Parathyroid adenoma (tissue), 2 donors: ENCODE measurements at regions not wholly inside any gene's neighbourhood (a gene's known extent, or its start where the extent isn't known, plus 50 kb on each side); places are given as distances from the start of the nearest gene placed in this dataset.

Experiments used
- H2AFZ ChIP-seq: fragments of 300-600 bp; sonication (generic); one replicate; pipeline ENCODE4 v1.7.0; 2017; ENCODE audit warnings: antibody characterized with exemption, mild to moderate bottlenecking
- H3K27ac ChIP-seq: fragments of 300-600 bp; sonication (generic); one replicate; pipeline ENCODE4 v1.7.0; 2017
- H3K27me3 ChIP-seq: fragments of 300-600 bp; sonication (generic); one replicate; pipeline ENCODE4 v1.7.0; 2017; ENCODE audit warnings: low read length; ENCODE audit not compliant: control insufficient read depth, insufficient read depth
- H3K36me3 ChIP-seq: fragments of 300-600 bp; sonication (generic); one replicate; pipeline ENCODE4 v1.7.0; 2017; ENCODE audit warnings: low read length; ENCODE audit not compliant: control insufficient read depth, insufficient read depth
- H3K4me1 ChIP-seq: fragments of 300-600 bp; sonication (generic); one replicate; pipeline ENCODE4 v1.7.0; 2017; ENCODE audit warnings: control low read depth
- H3K4me2 ChIP-seq: fragments of 300-600 bp; sonication (generic); one replicate; pipeline ENCODE4 v1.7.0; 2017; ENCODE audit warnings: low read length
- H3K4me3 ChIP-seq: fragments of 300-600 bp; sonication (generic); one replicate; pipeline ENCODE4 v1.7.0; 2017; ENCODE audit warnings: low read depth, low read length
- H3K79me2 ChIP-seq: fragments of 300-600 bp; sonication (generic); one replicate; pipeline ENCODE4 v1.7.0; 2017; ENCODE audit warnings: control low read depth
- H3K9ac ChIP-seq: fragments of 300-600 bp; sonication (generic); one replicate; pipeline ENCODE4 v1.7.0; 2017; ENCODE audit warnings: mild to moderate bottlenecking
- H3K9me3 ChIP-seq: fragments of 300-600 bp; sonication (generic); one replicate; pipeline ENCODE4 v1.7.0; 2017; ENCODE audit warnings: low read length; ENCODE audit not compliant: control insufficient read depth
- TF ChIP-seq, protein P1 (sequence below): fragments of 300-600 bp; sonication (generic); IDR thresholded peaks from one replicate; pipeline ENCODE4 v1.7.0; 2017; ENCODE audit warnings: antibody characterized with exemption, mild to moderate bottlenecking
- donor health status: primary hyperparathyroidism.

DNA sequence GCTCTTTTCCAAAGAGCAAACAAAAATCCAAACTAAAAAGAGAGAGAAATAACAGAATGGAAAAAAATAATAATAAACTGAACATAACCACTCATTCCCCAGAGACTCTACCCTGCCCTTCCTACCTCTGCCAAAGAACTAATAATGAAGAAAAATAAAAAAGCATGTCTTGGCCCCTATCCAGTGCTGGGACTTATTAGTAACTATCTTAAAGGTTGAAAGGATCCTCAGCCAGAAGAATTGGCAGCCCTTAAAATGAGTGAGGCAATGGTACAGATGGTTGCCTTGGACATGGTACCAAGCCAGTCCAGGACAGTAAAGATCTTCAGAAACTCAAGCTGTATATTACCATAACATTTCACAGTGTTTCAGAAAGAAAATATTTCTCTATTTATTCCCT lies 279.3 kb downstream of the HACE1 start:
- no peaks in the 10 kb centered on the region for H3K27me3 ChIP-seq
- H3K9me3 ChIP-seq = no peaks in the 10 kb centered on the region
- no peak overlapping the region for H2AFZ ChIP-seq
- H3K4me2 ChIP-seq = no peak overlapping the region
- H3K27ac ChIP-seq = no peak overlapping the region
- H3K4me1 ChIP-seq = no peaks in the 10 kb centered on the region
- H3K79me2 ChIP-seq = no peaks in the 10 kb centered on the region
- no peak overlapping the region for H3K9ac ChIP-seq
- no peak overlapping the region for H3K4me3 ChIP-seq
- H3K36me3 ChIP-seq = no peaks in the 10 kb centered on the region
- TF ChIP-seq, protein P1, sequence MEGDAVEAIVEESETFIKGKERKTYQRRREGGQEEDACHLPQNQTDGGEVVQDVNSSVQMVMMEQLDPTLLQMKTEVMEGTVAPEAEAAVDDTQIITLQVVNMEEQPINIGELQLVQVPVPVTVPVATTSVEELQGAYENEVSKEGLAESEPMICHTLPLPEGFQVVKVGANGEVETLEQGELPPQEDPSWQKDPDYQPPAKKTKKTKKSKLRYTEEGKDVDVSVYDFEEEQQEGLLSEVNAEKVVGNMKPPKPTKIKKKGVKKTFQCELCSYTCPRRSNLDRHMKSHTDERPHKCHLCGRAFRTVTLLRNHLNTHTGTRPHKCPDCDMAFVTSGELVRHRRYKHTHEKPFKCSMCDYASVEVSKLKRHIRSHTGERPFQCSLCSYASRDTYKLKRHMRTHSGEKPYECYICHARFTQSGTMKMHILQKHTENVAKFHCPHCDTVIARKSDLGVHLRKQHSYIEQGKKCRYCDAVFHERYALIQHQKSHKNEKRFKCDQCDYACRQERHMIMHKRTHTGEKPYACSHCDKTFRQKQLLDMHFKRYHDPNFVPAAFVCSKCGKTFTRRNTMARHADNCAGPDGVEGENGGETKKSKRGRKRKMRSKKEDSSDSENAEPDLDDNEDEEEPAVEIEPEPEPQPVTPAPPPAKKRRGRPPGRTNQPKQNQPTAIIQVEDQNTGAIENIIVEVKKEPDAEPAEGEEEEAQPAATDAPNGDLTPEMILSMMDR = no peak

DNA sequence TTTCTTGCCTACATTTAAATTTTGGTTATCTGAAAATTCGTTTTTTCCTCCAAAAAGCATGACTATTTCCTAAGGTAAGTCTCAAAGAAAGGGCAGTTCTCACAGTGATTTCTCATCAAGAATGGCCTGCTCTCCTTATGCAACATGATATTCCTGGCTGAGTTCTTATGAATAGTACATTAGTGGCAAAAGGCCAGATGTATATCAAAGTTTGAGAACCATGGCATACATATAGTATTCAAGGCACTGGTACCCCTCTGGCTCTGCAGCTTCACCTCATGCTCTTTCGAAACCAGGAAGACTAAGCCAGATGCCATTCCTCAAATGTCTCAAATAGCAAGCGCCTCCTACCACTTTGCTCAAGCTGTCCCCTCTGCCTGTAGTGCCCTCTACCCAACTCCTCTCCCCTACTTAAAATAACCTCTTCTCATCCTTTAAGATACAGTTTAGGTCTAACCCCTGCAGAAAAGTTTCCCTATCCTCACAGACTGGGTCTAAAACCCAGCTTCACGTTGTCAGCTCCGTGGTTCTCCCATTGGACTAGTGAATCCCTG lies 280.3 kb downstream of the HACE1 start:
- TF ChIP-seq, protein P1 = no peak
- no peaks in the 10 kb centered on the region for H3K27me3 ChIP-seq
- no peak overlapping the region for H3K27ac ChIP-seq
- H3K9me3 ChIP-seq = no peaks in the 10 kb centered on the region
- H3K4me1 ChIP-seq = no peaks in the 10 kb centered on the region
- H3K9ac ChIP-seq = no peak overlapping the region
- no peak overlapping the region for H3K4me3 ChIP-seq
- no peak overlapping the region for H2AFZ ChIP-seq
- no peaks in the 10 kb centered on the region for H3K36me3 ChIP-seq
- H3K79me2 ChIP-seq = no peaks in the 10 kb centered on the region
- H3K4me2 ChIP-seq = no peak overlapping the region

DNA sequence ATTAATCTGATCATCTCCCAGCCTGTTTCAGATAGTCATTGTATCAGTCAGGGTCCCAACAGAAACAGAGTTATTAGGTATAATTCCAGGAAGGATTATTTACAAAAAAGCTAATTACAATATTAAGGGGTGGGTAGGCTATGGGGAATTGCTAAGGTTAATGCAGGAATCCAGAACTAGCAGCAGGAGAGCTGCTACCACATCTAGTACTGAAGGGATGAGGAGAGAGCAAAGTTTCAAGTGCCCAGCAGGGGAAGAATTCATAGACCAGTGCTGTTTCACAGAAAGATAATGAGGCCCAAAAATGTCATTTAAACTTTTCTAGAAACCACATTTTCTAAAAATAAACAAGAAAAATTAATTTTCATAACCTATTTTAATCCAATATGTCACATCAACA lies 284.2 kb downstream of the HACE1 start:
- Histone ChIP-seq H3K36me3 (no peaks in the 10 kb centered on the region), H3K4me3 (no peak overlapping the region), H3K27ac (no peak overlapping the region), H3K27me3 (no peaks in the 10 kb centered on the region), H3K9me3 (no peaks in the 10 kb centered on the region), H3K4me2 (no peak overlapping the region), H2AFZ (no peak overlapping the region), H3K79me2 (no peaks in the 10 kb centered on the region), H3K4me1 (no peaks in the 10 kb centered on the region), H3K9ac (no peak overlapping the region)
- TF ChIP-seq, protein P1 = no peak

DNA sequence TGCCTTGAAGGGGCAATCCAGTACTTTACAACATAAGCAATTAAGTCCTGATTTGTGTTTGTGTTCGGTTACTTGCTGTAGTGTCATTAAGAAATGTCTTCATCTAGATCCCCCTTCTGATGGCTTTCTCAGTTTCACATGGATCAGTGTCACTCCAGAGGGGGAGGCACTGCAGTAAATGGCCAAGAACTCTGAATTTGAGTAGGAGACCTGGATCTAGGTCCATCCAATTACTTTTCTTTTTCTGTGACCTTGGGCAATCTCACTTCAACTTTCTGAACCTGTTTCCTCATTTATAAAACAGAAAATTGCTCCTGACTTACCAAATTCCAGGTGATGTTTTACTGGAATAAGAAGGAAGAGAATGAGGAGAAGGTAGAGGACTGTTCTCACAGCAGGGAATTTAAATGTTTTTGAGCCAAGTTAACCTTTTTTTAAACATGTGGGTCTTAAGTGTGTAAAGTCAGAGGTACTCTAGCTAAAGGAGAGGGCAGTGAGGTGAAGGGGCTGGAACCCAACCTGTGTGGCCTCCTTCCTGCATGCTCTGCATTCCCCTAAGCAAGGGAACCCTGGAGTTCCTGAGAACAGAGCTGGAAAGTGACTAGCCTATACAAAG lies 285.5 kb downstream of the HACE1 start:
- Histone ChIP-seq H3K4me2 (no peak overlapping the region), H3K9ac (no peak overlapping the region), H3K4me3 (no peak overlapping the region), H3K27me3 (no peaks in the 10 kb centered on the region), H3K4me1 (no peaks in the 10 kb centered on the region), H3K79me2 (no peaks in the 10 kb centered on the region), H3K27ac (no peak overlapping the region), H3K9me3 (no peaks in the 10 kb centered on the region), H2AFZ (no peak overlapping the region), H3K36me3 (no peaks in the 10 kb centered on the region)
- TF ChIP-seq, protein P1 = no peak

DNA sequence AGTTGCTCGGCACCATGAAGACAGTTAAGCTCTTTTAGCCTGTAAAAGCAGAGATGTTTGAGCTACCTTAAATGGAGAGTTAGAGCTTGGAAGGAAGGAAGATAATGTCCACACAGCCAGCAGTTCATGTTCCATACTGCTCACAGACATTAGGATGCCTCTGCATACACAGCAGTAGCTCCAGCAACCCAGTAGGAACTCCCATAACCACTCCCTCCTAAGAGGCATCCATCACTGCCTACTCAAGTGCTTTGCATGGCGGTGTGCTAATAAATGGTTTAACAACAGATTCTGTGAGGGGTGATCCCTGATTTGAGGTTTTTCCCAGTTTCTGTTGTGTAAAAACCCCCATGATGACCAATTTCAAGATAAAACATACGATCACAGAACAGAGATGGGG lies 286.4 kb downstream of the HACE1 start:
- Histone ChIP-seq H3K79me2 (no peaks in the 10 kb centered on the region), H3K9ac (no peak overlapping the region), H2AFZ (no peak overlapping the region), H3K27me3 (no peaks in the 10 kb centered on the region), H3K27ac (no peak overlapping the region), H3K36me3 (no peaks in the 10 kb centered on the region), H3K4me1 (no peaks in the 10 kb centered on the region), H3K4me2 (no peak overlapping the region), H3K4me3 (no peak overlapping the region), H3K9me3 (no peaks in the 10 kb centered on the region)
- TF ChIP-seq, protein P1 = no peak
